K562 (cell line): ENCODE measurements at regions not wholly inside any gene's neighbourhood (a gene's known extent, or its start where the extent isn't known, plus 50 kb on each side); places are given as distances from the start of the nearest gene placed in this dataset.

Source experiments
- ATAC-seq: fragments of 200-7000 bp; cut with Tn5 transposase; 3 replicates; pipeline ENCODE4 v1.9.1; 2020; ENCODE audit warnings: moderate library complexity
- BruUV-seq: library from RNA; stranded (reverse); fragments of 400-500 nt; replicated peaks from 2 replicates; lab custom pipeline; 2021; lab: Mats Ljungman, UMichigan
- CTCF ChIA-PET: fragments of 300-600 bp; formaldehyde crosslinking; extraction: SDS; loops from one replicate; lab custom pipeline; 2021; ENCODE audit warnings: low intra/inter-chr PET ratio; lab: Yijun Ruan, JAX
- POLR2A ChIA-PET: fragments of 300-600, 350-650 bp; sonication (Branson Sonifier 250); formaldehyde crosslinking; extraction: SDS; loops from one replicate; lab custom pipeline; 2021; ENCODE audit warnings: antibody characterized with exemption, inconsistent platforms; lab: Yijun Ruan, JAX
- DNase-seq, 4 experiments: peaks; one replicate each; pipeline versions ENCODE4 v3.0.0 to v3.0.0-alpha.2; 2011 to 2018; ENCODE audit warnings: low spot score in 3 of 4, mixed read lengths in 3 of 4; ENCODE audit errors: extremely low read depth in 1 of 4
- FAIRE-seq: peaks from 2 replicates; lab custom pipeline; 2011; peaks lifted over from hg19 to GRCh38; lab: Jason Lieb, UNC
- H2AFZ ChIP-seq: 2 replicates; pipeline ENCODE4 v1.6.0; 2011; ENCODE audit warnings: low read depth, low read length, control low read depth, inconsistent platforms
- H3K27ac ChIP-seq: fragments of 200-600 bp; 3 replicates; pipeline ENCODE4 v1.8.0; 2011; ENCODE audit warnings: low read depth, mild to moderate bottlenecking, control low read depth, inconsistent platforms, low read length, moderate library complexity, mixed read lengths; ENCODE audit errors: extremely low read depth
- H3K27me3 ChIP-seq, 2 experiments: fragments of 300-600 bp in 1 of 2; 2 replicates in 1 of 2; 3 replicates in 1 of 2; pipeline versions ENCODE4 v1.6.0 to v1.8.0; 2011; ENCODE audit warnings: inconsistent platforms in 2 of 2, low read length in 2 of 2, mild to moderate bottlenecking in 1 of 2, mixed read lengths in 1 of 2, moderate library complexity in 1 of 2; ENCODE audit not compliant: control insufficient read depth in 2 of 2, insufficient read depth in 2 of 2
- H3K36me3 ChIP-seq: fragments of 300-600 bp; 3 replicates; pipeline ENCODE4 v1.8.0; 2011; ENCODE audit warnings: mild to moderate bottlenecking, low read length, inconsistent platforms; ENCODE audit not compliant: control insufficient read depth, insufficient read depth
- H3K4me1 ChIP-seq, 2 experiments: fragments of 200-600 bp in 1 of 2; replicated peaks in 1 of 2; 2 replicates in 1 of 2; 3 replicates in 1 of 2; pipeline versions ENCODE4 v1.5.1 to v1.8.0; 2011; ENCODE audit warnings: inconsistent platforms in 2 of 2, low read length in 2 of 2, mild to moderate bottlenecking in 1 of 2, mixed read lengths in 1 of 2, moderate library complexity in 1 of 2; ENCODE audit not compliant: control insufficient read depth in 2 of 2, insufficient read depth in 2 of 2
- H3K4me2 ChIP-seq: 2 replicates; pipeline ENCODE4 v1.6.1; 2011; ENCODE audit warnings: low read length, control low read depth, inconsistent platforms, mixed read lengths; ENCODE audit not compliant: insufficient read depth
- H3K4me3 ChIP-seq: fragments of 200-600 bp; sonication (generic), shearing (Covaris generic); 2 replicates; pipeline ENCODE4 v1.5.1; 2016; ENCODE audit warnings: control low read depth, inconsistent platforms
- H3K79me2 ChIP-seq: fragments of 200-600 bp; 3 replicates; pipeline ENCODE4 v1.8.0; 2011; ENCODE audit warnings: low read length, inconsistent platforms; ENCODE audit not compliant: control insufficient read depth, insufficient read depth
- H3K9ac ChIP-seq, 2 experiments: 2 replicates each; pipeline versions ENCODE4 v1.6.0 to v1.6.1; 2011; ENCODE audit warnings: low read depth in 2 of 2, low read length in 2 of 2, control low read depth in 1 of 2, inconsistent platforms in 1 of 2, mild to moderate bottlenecking in 1 of 2, mixed read lengths in 1 of 2; ENCODE audit not compliant: insufficient read depth in 1 of 2
- H3K9me1 ChIP-seq: one replicate; pipeline ENCODE4 v1.6.0; 2011; ENCODE audit warnings: inconsistent platforms, mild to moderate bottlenecking, low read length, moderate library complexity; ENCODE audit not compliant: control insufficient read depth, insufficient read depth
- H3K9me3 ChIP-seq: replicated peaks from 2 replicates; pipeline ENCODE4 v1.5.1; 2011; ENCODE audit warnings: low read depth, low read length, inconsistent platforms; ENCODE audit not compliant: control insufficient read depth, insufficient read depth
- H4K20me1 ChIP-seq: replicated peaks from 2 replicates; pipeline ENCODE4 v1.6.1; 2011; ENCODE audit warnings: low read length, inconsistent platforms, mixed read lengths; ENCODE audit not compliant: control insufficient read depth, insufficient read depth
- BRF2 ChIP-seq: IDR thresholded peaks from 3 replicates; pipeline ENCODE4 v1.6.1; 2011; ENCODE audit warnings: borderline replicate concordance, mild to moderate bottlenecking; ENCODE audit not compliant: insufficient read length, insufficient read depth
- CBX2 ChIP-seq: fragments of 200-600 bp; sonication (generic); IDR thresholded peaks from one replicate; pipeline ENCODE4 v1.6.1; 2012; ENCODE audit warnings: mild to moderate bottlenecking, low read length, inconsistent platforms; ENCODE audit not compliant: insufficient read depth, poor library complexity, severe bottlenecking
- CBX3 ChIP-seq, 2 experiments: IDR thresholded peaks; 1 replicate in 1 of 2; 2 replicates in 1 of 2; pipeline ENCODE4 v1.6.1; 2012; ENCODE audit warnings: inconsistent platforms in 2 of 2, low read length in 2 of 2, borderline replicate concordance in 1 of 2, control low read depth in 1 of 2
- HDAC1 ChIP-seq, 2 experiments: fragments of 450-650 bp; IDR thresholded peaks; 2 replicates each; pipeline ENCODE4 v1.6.1; 2016 to 2017; ENCODE audit warnings: inconsistent platforms in 1 of 2, mild to moderate bottlenecking in 1 of 2, moderate library complexity in 1 of 2
- NCOA6 ChIP-seq: fragments of 450-650 bp; IDR thresholded peaks from 2 replicates; pipeline ENCODE4 v1.6.1; 2017; ENCODE audit warnings: mild to moderate bottlenecking
- ZBTB26 ChIP-seq: fragments of 450-650 bp; formaldehyde crosslinking; IDR thresholded peaks from 2 replicates; pipeline ENCODE4 v1.4.0; 2022; ENCODE audit warnings: missing genetic modification characterization
- ZEB2 ChIP-seq: fragments of 450-650 bp; IDR thresholded peaks from 2 replicates; pipeline ENCODE4 v1.6.1; 2016
- ZNF140 ChIP-seq: fragments of 250-450 bp; sonication (Bioruptor Pico); IDR thresholded peaks from 2 replicates; pipeline ENCODE4 v1.8.0; 2021; ENCODE audit warnings: moderate library complexity, mild to moderate bottlenecking, inconsistent platforms
- ZNF280B ChIP-seq: fragments of 250-450 bp; sonication (Bioruptor Pico); IDR thresholded peaks from 2 replicates; pipeline ENCODE4 v1.5.1; 2021; ENCODE audit warnings: mild to moderate bottlenecking
- ZNF583 ChIP-seq: fragments of 250-450 bp; sonication (Bioruptor Pico); IDR thresholded peaks from 2 replicates; pipeline ENCODE4 v1.4.0; 2020
- ZZZ3 ChIP-seq: fragments of 450-650 bp; IDR thresholded peaks from 2 replicates; pipeline ENCODE4 v1.6.1; 2016; ENCODE audit warnings: antibody characterized with exemption, mild to moderate bottlenecking, moderate library complexity
- WGBS: fragments of 100-300 bp; shearing (Covaris generic); methylation state at CpG from one replicate; pipeline ENCODE4 v1.1.6; 2016; ENCODE audit warnings: low coverage, mixed read lengths; ENCODE audit not compliant: insufficient coverage; ENCODE audit errors: missing lambda C conversion rate; 5-methylcytosine and 5-hydroxymethylcytosine counted together
- in situ Hi-C: fragments of 300-500 bp; cut with MboI; formaldehyde crosslinking; loops from 4 replicates; pipeline ENCODE4 v1.15.0; 2018; ENCODE audit warnings: inconsistent platforms, mixed read lengths
- intact Hi-C: fragments of 100-400 bp; cut with micrococcal nuclease; formaldehyde crosslinking; loops from 2 replicates; pipeline ENCODE4 v1.14.2; 2022

GRCh38 chr4:63269156-63269555 lies 1140.1 kb downstream of the TECRL start:
- Histone ChIP-seq H3K4me1 (no peaks in the 10 kb centered on the region), H3K9me1 (no peaks in the 10 kb centered on the region), H3K79me2 (no peaks in the 10 kb centered on the region), H3K9me3 (no peaks in the 10 kb centered on the region), H3K9ac (no peak overlapping the region), H3K27ac (no peak overlapping the region), H3K27me3 (no peaks in the 10 kb centered on the region), H4K20me1 (no peaks in the 10 kb centered on the region), H3K4me3 (no peak overlapping the region), H3K4me2 (no peak overlapping the region), H3K36me3 (no peaks in the 10 kb centered on the region), H2AFZ (no peak overlapping the region)
- DNase-seq: no peak
- CTCF ChIA-PET: no interaction called here
- no peak for ATAC-seq
- 0% methylated on average over 1 of the region's 1 CpG for WGBS
- FAIRE-seq: no peak
- no TSS peak for BruUV-seq
- in situ Hi-C loops: loop anchor here (25.0 kb wide), 1 partner anchor 518 kb away; no protein-coding TSS in a partner anchor
- TF ChIP-seq NCOA6 (no peak), ZNF583 (CRISPR knock-in tag) (no peak), CBX2 (no peak), ZEB2 (no peak), ZZZ3 (no peak), ZNF140 (no peak), CBX3 (IDR thresholded peaks at IDR 0.05; ENCODE audit: borderline replicate concordance in 1 of 2, low read length in 2 of 2) (no peak), ZNF280B (CRISPR knock-in tag) (no peak), BRF2 (no peak), ZBTB26 (no peak), HDAC1 (IDR thresholded peaks at IDR 0.05) (no peak)
- intact Hi-C loops: no loop called here
- POLR2A ChIA-PET: no interaction called here
